ENCODE measurements at regions not wholly inside any gene's neighbourhood (a gene's known extent, or its start where the extent isn't known, plus 50 kb on each side); places are given as distances from the start of the nearest gene placed in this dataset.
"Not testable (repeated sequence)": the region's sequence is repeated elsewhere in the genome, so short reads cannot be mapped to it uniquely, and the experiment has no call there.

- no peak for DNase-seq (ENCODE audit: low read depth)
- Histone ChIP-seq H3K79me2 (ENCODE audit: insufficient read depth, low read length) (no peaks in the 10 kb centered on the region), H3K4me1 (ENCODE audit: insufficient read depth, low read length) (no peaks in the 10 kb centered on the region), H3K27me3 (ENCODE audit: insufficient read depth, low read length) (no peaks in the 10 kb centered on the region), H4K20me1 (ENCODE audit: insufficient read depth, low read length) (no peaks in the 10 kb centered on the region), H2AFZ (ENCODE audit: low read depth, low read length) (no peak overlapping the region), H3K4me2 (ENCODE audit: low read length) (no peak overlapping the region), H3K27ac (ENCODE audit: low read depth, low read length) (no peak overlapping the region), H3K4me3 (ENCODE audit: insufficient read depth, low read depth, low read length) (no peak overlapping the region), H3K36me3 (ENCODE audit: insufficient read depth, low read length) (no peaks in the 10 kb centered on the region), H3K9ac (ENCODE audit: low read length) (no peak overlapping the region), H3K9me3 (ENCODE audit: insufficient read depth, low read depth, low read length) (peaks cover 5% of the 10 kb centered on the region)
- FAIRE-seq, result no peak
- no peaks in the 10 kb centered on the region for H3K27me3 Mint-ChIP-seq (ENCODE audit: low read depth, unreplicated experiment)
- no peaks in the 10 kb centered on the region for H3K36me3 Mint-ChIP-seq (ENCODE audit: low read depth, unreplicated experiment)
- H3K9me3 Mint-ChIP-seq (ENCODE audit: unreplicated experiment), result no peaks in the 10 kb centered on the region
- TF ChIP-seq EZH2 (IDR thresholded peaks at IDR 0.05; ENCODE audit: insufficient read depth, low read length) (no peak), CTCF (IDR thresholded peaks at IDR 0.05; ENCODE audit: insufficient read depth, low read depth, low read length) (no peak)
- no peak overlapping the region for H3K27ac Mint-ChIP-seq (ENCODE audit: unreplicated experiment)
- no peak overlapping the region for H3K4me3 Mint-ChIP-seq (ENCODE audit: unreplicated experiment)
- H3K4me1 Mint-ChIP-seq (ENCODE audit: low read depth, unreplicated experiment), result no peaks in the 10 kb centered on the region
Measured at GRCh38 chr10:55943403-55943802, 417.7 kb downstream of the ZWINT start.

- FAIRE-seq, result no peak
- no peak overlapping the region for H3K4me3 Mint-ChIP-seq (ENCODE audit: unreplicated experiment)
Measured at GRCh38 chr10:55929291-55929690, 431.8 kb downstream of the ZWINT start.

GRCh38 chr10:55899472-55900147 is 461.4 kb downstream of the ZWINT start:
- DNase-seq (ENCODE audit: low read depth); H3K27me3 Mint-ChIP-seq (ENCODE audit: low read depth, unreplicated experiment); H3K4me2 ChIP-seq (ENCODE audit: low read length); H3K9me3 Mint-ChIP-seq (ENCODE audit: unreplicated experiment); H2AFZ ChIP-seq (ENCODE audit: low read depth, low read length); H3K9ac ChIP-seq (ENCODE audit: low read length); H3K4me3 ChIP-seq (ENCODE audit: insufficient read depth, low read depth, low read length); H3K9me3 ChIP-seq (ENCODE audit: insufficient read depth, low read depth, low read length); H3K36me3 Mint-ChIP-seq (ENCODE audit: low read depth, unreplicated experiment); H3K4me1 ChIP-seq (ENCODE audit: insufficient read depth, low read length); H4K20me1 ChIP-seq (ENCODE audit: insufficient read depth, low read length); H3K4me1 Mint-ChIP-seq (ENCODE audit: low read depth, unreplicated experiment); H3K79me2 ChIP-seq (ENCODE audit: insufficient read depth, low read length); H3K27ac ChIP-seq (ENCODE audit: low read depth, low read length); FAIRE-seq; H3K36me3 ChIP-seq (ENCODE audit: insufficient read depth, low read length); H3K27me3 ChIP-seq (ENCODE audit: insufficient read depth, low read length): not testable (repeated sequence)
- Mint-ChIP-seq H3K27ac (ENCODE audit: unreplicated experiment) (peak overlapping the region; percentile 43), H3K4me3 (ENCODE audit: unreplicated experiment) (peak overlapping the region; percentile 84)

More at GRCh38 chr10:55929291-55929690, 431.8 kb downstream of the ZWINT start:
- H3K9ac ChIP-seq (ENCODE audit: low read length), result no peak overlapping the region
- no peak for TF ChIP-seq EZH2 (IDR thresholded peaks at IDR 0.05; ENCODE audit: insufficient read depth, low read length)
- no peak for TF ChIP-seq CTCF (IDR thresholded peaks at IDR 0.05; ENCODE audit: insufficient read depth, low read depth, low read length)
- no peak overlapping the region for H3K4me2 ChIP-seq (ENCODE audit: low read length)
- H4K20me1 ChIP-seq (ENCODE audit: insufficient read depth, low read length), result no peaks in the 10 kb centered on the region
- no peak overlapping the region for H3K4me3 ChIP-seq (ENCODE audit: insufficient read depth, low read depth, low read length)
- H3K36me3 ChIP-seq (ENCODE audit: insufficient read depth, low read length), result no peaks in the 10 kb centered on the region
- no peak overlapping the region for H2AFZ ChIP-seq (ENCODE audit: low read depth, low read length)
- H3K9me3 Mint-ChIP-seq (ENCODE audit: unreplicated experiment), result no peaks in the 10 kb centered on the region
- no peaks in the 10 kb centered on the region for H3K27me3 ChIP-seq (ENCODE audit: insufficient read depth, low read length)
- no peaks in the 10 kb centered on the region for H3K79me2 ChIP-seq (ENCODE audit: insufficient read depth, low read length)
- H3K4me1 Mint-ChIP-seq (ENCODE audit: low read depth, unreplicated experiment), result no peaks in the 10 kb centered on the region
- no peaks in the 10 kb centered on the region for H3K9me3 ChIP-seq (ENCODE audit: insufficient read depth, low read depth, low read length)
- no peaks in the 10 kb centered on the region for H3K27me3 Mint-ChIP-seq (ENCODE audit: low read depth, unreplicated experiment)
- no peak overlapping the region for H3K27ac Mint-ChIP-seq (ENCODE audit: unreplicated experiment)
- no peak overlapping the region for H3K27ac ChIP-seq (ENCODE audit: low read depth, low read length)
- DNase-seq (ENCODE audit: low read depth), result no peak
- H3K4me1 ChIP-seq (ENCODE audit: insufficient read depth, low read length), result no peaks in the 10 kb centered on the region
- H3K36me3 Mint-ChIP-seq (ENCODE audit: low read depth, unreplicated experiment), result no peaks in the 10 kb centered on the region

All from astrocyte (in vitro differentiated cells and primary cell).